Ureter (tissue), 1 donor: ENCODE measurements at regions not wholly inside any gene's neighbourhood (a gene's known extent, or its start where the extent isn't known, plus 50 kb on each side); places are given as distances from the start of the nearest gene placed in this dataset.

Experiments
- DNase-seq: peaks from one replicate; pipeline ENCODE4 v3.0.0-alpha.2; 2020; ENCODE audit warnings: low spot score
- donor health status: DM: yes; HTN: yes; CAD: no.

GRCh38 chr2:215620528-215620927, 184.7 kb upstream of the FN1 start:
- DNase-seq, result no peak

GRCh38 chr2:215619989-215620388, 184.1 kb upstream of the FN1 start:
- DNase-seq, result no peak

- DNase-seq, result no peak
Observed at GRCh38 chr2:215619022-215619958, 183.4 kb upstream of the FN1 start.

- DNase-seq, result no peak
Observed at GRCh38 chr2:215618145-215618544, 182.3 kb upstream of the FN1 start.

GRCh38 chr2:215617060-215617824, 181.4 kb upstream of the FN1 start:
- DNase-seq, result no peak

GRCh38 chr2:215615803-215616174, 179.9 kb upstream of the FN1 start:
- DNase-seq, result no peak

GRCh38 chr2:215615067-215615802, 179.4 kb upstream of the FN1 start:
- DNase-seq, result no peak

- no peak for DNase-seq
Observed at GRCh38 chr2:215614296-215614695, 178.4 kb upstream of the FN1 start.

GRCh38 chr2:215613888-215614287, 178.0 kb upstream of the FN1 start:
- DNase-seq, result no peak

- no peak for DNase-seq
Observed at GRCh38 chr2:215613280-215613679, 177.4 kb upstream of the FN1 start.

GRCh38 chr2:215612786-215613185, 176.9 kb upstream of the FN1 start:
- no peak for DNase-seq

GRCh38 chr2:215611609-215612386, 175.9 kb upstream of the FN1 start:
- DNase-seq, result no peak

GRCh38 chr2:215609089-215610032, 173.5 kb upstream of the FN1 start:
- DNase-seq, result no peak

- no peak for DNase-seq
Observed at GRCh38 chr2:215607766-215608165, 171.9 kb upstream of the FN1 start.

GRCh38 chr2:215606219-215606618, 170.4 kb upstream of the FN1 start:
- DNase-seq, result no peak

GRCh38 chr2:215605214-215605613, 169.3 kb upstream of the FN1 start:
- DNase-seq, result no peak

- no peak for DNase-seq
Observed at GRCh38 chr2:215604606-215605005, 168.7 kb upstream of the FN1 start.

GRCh38 chr2:215603440-215603839, 167.6 kb upstream of the FN1 start:
- no peak for DNase-seq

GRCh38 chr2:215602997-215603396, 167.1 kb upstream of the FN1 start:
- no peak for DNase-seq

GRCh38 chr2:215601990-215602721, 166.3 kb upstream of the FN1 start:
- no peak for DNase-seq
